H9 (cell line): ENCODE measurements at regions not wholly inside any gene's neighbourhood (a gene's known extent, or its start where the extent isn't known, plus 50 kb on each side); places are given as distances from the start of the nearest gene placed in this dataset.

Experiments
- DNase-seq: peaks from one replicate; pipeline ENCODE4 v3.0.0-alpha.2; 2017
- H2AFZ ChIP-seq: one replicate; pipeline ENCODE4 v1.6.1; 2013; ENCODE audit warnings: mild to moderate bottlenecking, low read length, control low read depth, moderate library complexity
- H2AK5ac ChIP-seq: 2 replicates; pipeline ENCODE4 v1.6.1; 2013; ENCODE audit warnings: low read length, control low read depth, mixed read lengths; ENCODE audit not compliant: insufficient read length
- H2BK120ac ChIP-seq: one replicate; pipeline ENCODE4 v1.6.1; 2013; ENCODE audit warnings: low read depth, mild to moderate bottlenecking, low read length, control low read depth, inconsistent platforms; ENCODE audit not compliant: poor library complexity, severe bottlenecking
- H2BK12ac ChIP-seq: 2 replicates; pipeline ENCODE4 v1.6.1; 2013; ENCODE audit warnings: low read length, control low read depth, mixed read lengths, low read depth; ENCODE audit not compliant: insufficient read length
- H2BK15ac ChIP-seq: 2 replicates; pipeline ENCODE4 v1.6.1; 2013; ENCODE audit warnings: low read depth, low read length, control low read depth
- H2BK20ac ChIP-seq: one replicate; pipeline ENCODE4 v1.6.1; 2013; ENCODE audit warnings: low read depth, mild to moderate bottlenecking, low read length, control low read depth, inconsistent platforms; ENCODE audit not compliant: poor library complexity, severe bottlenecking
- H2BK5ac ChIP-seq: 2 replicates; pipeline ENCODE4 v1.6.1; 2013; ENCODE audit warnings: low read length, control low read depth, mixed read lengths; ENCODE audit not compliant: insufficient read length
- H3K14ac ChIP-seq: 2 replicates; pipeline ENCODE4 v1.6.1; 2013; ENCODE audit warnings: low read length, control low read depth; ENCODE audit not compliant: insufficient read depth
- H3K18ac ChIP-seq: 2 replicates; pipeline ENCODE4 v1.6.1; 2013; ENCODE audit warnings: low read depth, mild to moderate bottlenecking, mixed read lengths, low read length, control low read depth; ENCODE audit not compliant: insufficient read length
- H3K23ac ChIP-seq: 2 replicates; pipeline ENCODE4 v1.6.1; 2013; ENCODE audit warnings: low read length, control low read depth, mixed read lengths, low read depth; ENCODE audit not compliant: insufficient read length
- H3K23me2 ChIP-seq: 2 replicates; pipeline ENCODE4 v1.6.1; 2013; ENCODE audit warnings: low read depth, mild to moderate bottlenecking, mixed read lengths, low read length, control low read depth; ENCODE audit not compliant: insufficient read length, poor library complexity, severe bottlenecking
- H3K27ac ChIP-seq: 2 replicates; pipeline ENCODE4 v1.5.1; 2013; ENCODE audit warnings: low read length, control low read depth, mixed read lengths, low read depth; ENCODE audit not compliant: insufficient read length
- H3K27me3 ChIP-seq: 2 replicates; pipeline ENCODE4 v1.6.1; 2013; ENCODE audit warnings: low read length, control low read depth, inconsistent platforms; ENCODE audit not compliant: insufficient read depth
- H3K4ac ChIP-seq: 2 replicates; pipeline ENCODE4 v1.6.1; 2013; ENCODE audit warnings: low read depth, mild to moderate bottlenecking, control low read depth, inconsistent platforms, low read length, moderate library complexity
- H3K4me1 ChIP-seq: 2 replicates; pipeline ENCODE4 v1.6.1; 2013; ENCODE audit warnings: low read length, control low read depth, inconsistent platforms; ENCODE audit not compliant: insufficient read depth
- H3K4me2 ChIP-seq: 2 replicates; pipeline ENCODE4 v1.6.1; 2013; ENCODE audit warnings: low read length, control low read depth, mixed read lengths; ENCODE audit not compliant: insufficient read length, insufficient read depth
- H3K56ac ChIP-seq: 2 replicates; pipeline ENCODE4 v1.6.1; 2013; ENCODE audit warnings: low read depth, mild to moderate bottlenecking, mixed read lengths, low read length, control low read depth; ENCODE audit not compliant: insufficient read length
- H3K79me1 ChIP-seq: 2 replicates; pipeline ENCODE4 v1.6.1; 2013; ENCODE audit warnings: low read depth, mild to moderate bottlenecking, moderate library complexity, low read length, control low read depth, inconsistent platforms; ENCODE audit not compliant: insufficient read depth, poor library complexity, severe bottlenecking
- H3K79me2 ChIP-seq: 2 replicates; pipeline ENCODE4 v1.6.1; 2013; ENCODE audit warnings: low read length, control low read depth, inconsistent platforms; ENCODE audit not compliant: insufficient read depth
- H3K9ac ChIP-seq: 2 replicates; pipeline ENCODE4 v1.6.1; 2013; ENCODE audit warnings: low read length, control low read depth, mixed read lengths; ENCODE audit not compliant: insufficient read length; ENCODE audit errors: extremely low read depth
- H3K9me3 ChIP-seq: one replicate; pipeline ENCODE4 v1.6.1; 2013; ENCODE audit warnings: low read depth, low read length, inconsistent platforms; ENCODE audit not compliant: control insufficient read depth
- H3T11ph ChIP-seq: one replicate; pipeline ENCODE4 v1.6.1; 2013; ENCODE audit warnings: mild to moderate bottlenecking, low read length, control low read depth, inconsistent platforms
- H4K20me1 ChIP-seq: one replicate; pipeline ENCODE4 v1.6.1; 2013; ENCODE audit not compliant: control insufficient read depth, insufficient read length, insufficient read depth
- H4K5ac ChIP-seq: 2 replicates; pipeline ENCODE4 v1.6.1; 2013; ENCODE audit warnings: low read depth, mild to moderate bottlenecking, mixed read lengths, low read length, control low read depth; ENCODE audit not compliant: insufficient read length
- H4K8ac ChIP-seq: replicated peaks from 2 replicates; pipeline ENCODE4 v1.6.1; 2013; ENCODE audit warnings: low read length, control low read depth, mixed read lengths, low read depth; ENCODE audit not compliant: insufficient read length
- H4K91ac ChIP-seq: 2 replicates; pipeline ENCODE4 v1.6.1; 2013; ENCODE audit warnings: low read depth, mild to moderate bottlenecking, moderate library complexity, mixed read lengths, low read length, control low read depth; ENCODE audit not compliant: insufficient read length
- H3K27ac Mint-ChIP-seq, 3 experiments: 2 replicates in 2 of 3; 3 replicates in 1 of 3; pipeline ENCODE4 v1.8.0; 2020 to 2021; ENCODE audit warnings: mixed read lengths in 3 of 3, mild to moderate bottlenecking in 1 of 3, moderate library complexity in 1 of 3
- H3K27me3 Mint-ChIP-seq: 2 replicates; pipeline ENCODE4 v1.8.0; 2021; ENCODE audit warnings: low read depth, mild to moderate bottlenecking, moderate library complexity, mixed read lengths
- H3K36me3 Mint-ChIP-seq, 3 experiments: 2 replicates in 2 of 3; 3 replicates in 1 of 3; pipeline ENCODE4 v1.8.0; 2020 to 2021; ENCODE audit warnings: low read depth in 3 of 3, mixed read lengths in 3 of 3; ENCODE audit not compliant: insufficient read depth in 1 of 3
- H3K4me1 Mint-ChIP-seq, 2 experiments: 2 replicates each; pipeline ENCODE4 v1.8.0; 2020; ENCODE audit warnings: mixed read lengths in 2 of 2
- H3K4me3 Mint-ChIP-seq, 2 experiments: 2 replicates in 1 of 2; 3 replicates in 1 of 2; pipeline ENCODE4 v1.8.0; 2020 to 2021; ENCODE audit warnings: mild to moderate bottlenecking in 2 of 2, mixed read lengths in 2 of 2, moderate library complexity in 1 of 2
- H3K9me3 Mint-ChIP-seq, 2 experiments: 2 replicates in 1 of 2; 3 replicates in 1 of 2; pipeline ENCODE4 v1.8.0; 2020; ENCODE audit warnings: mild to moderate bottlenecking in 2 of 2, mixed read lengths in 2 of 2, moderate library complexity in 1 of 2
- WGBS: extraction: QIAGEN DNeasy Blood & Tissue Kit; methylation state at CpG from one replicate; pipeline ENCODE4 v1.1.7; 2013; ENCODE audit warnings: missing lambda C conversion rate, low lambda C conversion rate, mixed read lengths; ENCODE audit not compliant: insufficient read length; ENCODE audit errors: extremely low coverage; 5-methylcytosine and 5-hydroxymethylcytosine counted together
- TF ChIP-seq, protein P1 (sequence below): fragments of 200-600 bp; sonication (generic); conservative IDR thresholded peaks from 3 replicates; pipeline ENCODE4 v1.8.0; 2021; ENCODE audit warnings: antibody characterized with exemption, mild to moderate bottlenecking

DNA sequence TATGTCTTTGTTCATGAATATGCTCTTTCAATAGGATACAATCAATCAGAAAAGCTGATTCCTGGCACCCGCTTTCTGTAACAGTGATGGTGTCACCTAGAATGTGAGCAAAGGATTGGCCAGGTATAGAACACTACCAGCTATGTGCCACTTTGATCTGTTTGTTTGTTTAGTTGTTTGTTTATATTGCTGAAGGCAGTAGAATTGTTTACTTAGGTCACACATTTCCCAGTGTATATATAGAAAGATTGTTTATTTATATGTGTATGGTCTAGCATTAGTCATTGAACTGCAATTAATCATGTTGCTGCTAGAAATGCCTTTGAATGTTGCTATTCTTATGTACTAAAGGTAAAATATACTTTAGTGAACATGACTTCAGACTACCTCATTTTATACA, 1678.6 kb upstream of the CELF4 start:
- Histone ChIP-seq H3K9ac (no peak overlapping the region), H3K27ac (no peak overlapping the region), H3K56ac (no peak overlapping the region), H4K8ac (no peak overlapping the region), H3K4me2 (no peak overlapping the region), H3K4me1 (no peaks in the 10 kb centered on the region), H2AK5ac (no peak overlapping the region), H2BK15ac (no peak overlapping the region), H4K5ac (no peak overlapping the region), H3K14ac (no peak overlapping the region), H3K79me1 (no peaks in the 10 kb centered on the region), H2BK12ac (no peak overlapping the region), H2AFZ (no peak overlapping the region), H3K9me3 (no peaks in the 10 kb centered on the region), H3K79me2 (no peaks in the 10 kb centered on the region), H3K27me3 (no peaks in the 10 kb centered on the region), H4K20me1 (no peaks in the 10 kb centered on the region), H3K23me2 (no peaks in the 10 kb centered on the region), H2BK20ac (no peak overlapping the region), H3T11ph (no peak overlapping the region), H2BK120ac (no peak overlapping the region), H3K23ac (no peak overlapping the region), H2BK5ac (no peak overlapping the region), H4K91ac (no peak overlapping the region), H3K18ac (no peak overlapping the region), H3K4ac (no peak overlapping the region)
- Mint-ChIP-seq H3K27ac (no peak overlapping the region), H3K36me3 (no peaks in the 10 kb centered on the region), H3K9me3 (no peaks in the 10 kb centered on the region), H3K4me1 (no peaks in the 10 kb centered on the region), H3K27me3 (no peaks in the 10 kb centered on the region), H3K4me3 (no peak overlapping the region)
- no CpG with 5 or more reads among the region's 1 CpG for WGBS
- no peak for DNase-seq
- TF ChIP-seq, protein P1, sequence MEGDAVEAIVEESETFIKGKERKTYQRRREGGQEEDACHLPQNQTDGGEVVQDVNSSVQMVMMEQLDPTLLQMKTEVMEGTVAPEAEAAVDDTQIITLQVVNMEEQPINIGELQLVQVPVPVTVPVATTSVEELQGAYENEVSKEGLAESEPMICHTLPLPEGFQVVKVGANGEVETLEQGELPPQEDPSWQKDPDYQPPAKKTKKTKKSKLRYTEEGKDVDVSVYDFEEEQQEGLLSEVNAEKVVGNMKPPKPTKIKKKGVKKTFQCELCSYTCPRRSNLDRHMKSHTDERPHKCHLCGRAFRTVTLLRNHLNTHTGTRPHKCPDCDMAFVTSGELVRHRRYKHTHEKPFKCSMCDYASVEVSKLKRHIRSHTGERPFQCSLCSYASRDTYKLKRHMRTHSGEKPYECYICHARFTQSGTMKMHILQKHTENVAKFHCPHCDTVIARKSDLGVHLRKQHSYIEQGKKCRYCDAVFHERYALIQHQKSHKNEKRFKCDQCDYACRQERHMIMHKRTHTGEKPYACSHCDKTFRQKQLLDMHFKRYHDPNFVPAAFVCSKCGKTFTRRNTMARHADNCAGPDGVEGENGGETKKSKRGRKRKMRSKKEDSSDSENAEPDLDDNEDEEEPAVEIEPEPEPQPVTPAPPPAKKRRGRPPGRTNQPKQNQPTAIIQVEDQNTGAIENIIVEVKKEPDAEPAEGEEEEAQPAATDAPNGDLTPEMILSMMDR, result no peak
